Neural progenitor cell (in vitro differentiated cells): ENCODE measurements at regions not wholly inside any gene's neighbourhood (a gene's known extent, or its start where the extent isn't known, plus 50 kb on each side); places are given as distances from the start of the nearest gene placed in this dataset.

ENCODE experiments used
- DNase-seq: peaks from one replicate; pipeline ENCODE4 v3.0.0-alpha.2; 2016; ENCODE audit warnings: low spot score
- H2AFZ ChIP-seq: fragments of 200-600 bp; sonication (generic); replicated peaks from 2 replicates; pipeline ENCODE4 v1.6.1; 2016; ENCODE audit warnings: antibody characterized with exemption
- H3F3A ChIP-seq: fragments of 200-600 bp; sonication (generic); 2 replicates; pipeline ENCODE4 v1.6.1; 2016; ENCODE audit warnings: antibody characterized with exemption, low read depth
- H3K27ac ChIP-seq: fragments of 200-600 bp; sonication (generic); 2 replicates; pipeline ENCODE4 v1.5.1; 2016; ENCODE audit warnings: mild to moderate bottlenecking
- H3K27me3 ChIP-seq: fragments of 200-600 bp; sonication (generic); 2 replicates; pipeline ENCODE4 v1.6.1; 2016; ENCODE audit warnings: mild to moderate bottlenecking, moderate library complexity
- H3K36me3 ChIP-seq: fragments of 200-600 bp; sonication (generic); 2 replicates; pipeline ENCODE4 v1.5.1; 2016
- H3K4me1 ChIP-seq: fragments of 200-600 bp; sonication (generic); 2 replicates; pipeline ENCODE4 v1.6.1; 2016; ENCODE audit warnings: mixed run types
- H3K4me2 ChIP-seq: fragments of 200-600 bp; sonication (generic); 2 replicates; pipeline ENCODE4 v1.6.1; 2016
- H3K4me3 ChIP-seq: fragments of 200-600 bp; sonication (generic); 2 replicates; pipeline ENCODE4 v1.5.1; 2016
- H3K79me2 ChIP-seq: fragments of 200-600 bp; sonication (generic); 2 replicates; pipeline ENCODE4 v1.6.1; 2016; ENCODE audit warnings: low read depth
- H3K9ac ChIP-seq: fragments of 200-600 bp; sonication (generic); 2 replicates; pipeline ENCODE4 v1.6.1; 2016
- H3K9me3 ChIP-seq: fragments of 200-600 bp; sonication (generic); 2 replicates; pipeline ENCODE4 v1.5.1; 2016; ENCODE audit warnings: low read depth
- H4K20me1 ChIP-seq: fragments of 200-600 bp; sonication (generic); 2 replicates; pipeline ENCODE4 v1.6.1; 2016; ENCODE audit warnings: low read depth
- H3K27ac Mint-ChIP-seq: 3 replicates; pipeline ENCODE4 v1.8.0; 2021; ENCODE audit warnings: mixed read lengths
- H3K27me3 Mint-ChIP-seq: 2 replicates; pipeline ENCODE4 v1.8.0; 2022; ENCODE audit warnings: low read depth, mild to moderate bottlenecking, inconsistent platforms, moderate library complexity, mixed read lengths; ENCODE audit not compliant: insufficient read depth
- H3K36me3 Mint-ChIP-seq: 3 replicates; pipeline ENCODE4 v1.8.0; 2021; ENCODE audit warnings: mixed read lengths
- H3K4me1 Mint-ChIP-seq: 3 replicates; pipeline ENCODE4 v1.8.0; 2021; ENCODE audit warnings: mixed read lengths
- H3K4me3 Mint-ChIP-seq: 3 replicates; pipeline ENCODE4 v1.8.0; 2021; ENCODE audit warnings: mild to moderate bottlenecking, moderate library complexity, mixed read lengths
- H3K9me3 Mint-ChIP-seq: 3 replicates; pipeline ENCODE4 v1.8.0; 2020; ENCODE audit warnings: mixed read lengths
- EZH2 ChIP-seq: fragments of 200-600 bp; sonication (generic); IDR thresholded peaks from 2 replicates; pipeline ENCODE4 v1.6.1; 2017; ENCODE audit warnings: antibody characterized with exemption, mild to moderate bottlenecking, moderate library complexity
- EZH2phosphoT487 ChIP-seq: fragments of 200-600 bp; sonication (generic); IDR thresholded peaks from 2 replicates; pipeline ENCODE4 v1.6.1; 2017; ENCODE audit warnings: antibody characterized with exemption
- TF ChIP-seq, protein P1 (sequence below): fragments of 200-600 bp; sonication (generic); IDR thresholded peaks from 2 replicates; pipeline ENCODE4 v1.5.1; 2017; ENCODE audit warnings: antibody characterized with exemption, mild to moderate bottlenecking

DNA sequence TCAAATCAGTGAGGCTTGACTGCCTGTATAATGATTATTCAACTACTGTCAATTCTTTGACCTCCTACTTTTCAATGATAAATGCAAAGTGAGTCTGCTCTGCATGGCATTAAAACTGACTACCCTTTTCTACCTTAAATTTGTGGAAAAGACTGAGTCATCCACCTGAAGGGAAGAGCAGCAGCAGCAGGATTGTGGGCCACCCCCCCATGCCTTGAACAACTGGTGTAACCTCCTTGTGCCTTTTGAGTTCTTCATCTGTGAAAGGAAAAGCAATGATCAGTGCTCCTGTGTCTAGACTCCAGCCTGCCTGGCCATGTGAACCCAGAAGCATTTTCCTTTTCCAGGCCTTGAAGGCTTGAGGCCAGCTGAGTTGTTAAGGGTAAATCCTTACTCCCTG is 102.9 kb downstream of the OSR1 start:
- H3K9me3 ChIP-seq = no peaks in the 10 kb centered on the region
- H3K9me3 Mint-ChIP-seq = no peaks in the 10 kb centered on the region
- TF ChIP-seq EZH2 (no peak), EZH2phosphoT487 (no peak)
- TF ChIP-seq, protein P1, sequence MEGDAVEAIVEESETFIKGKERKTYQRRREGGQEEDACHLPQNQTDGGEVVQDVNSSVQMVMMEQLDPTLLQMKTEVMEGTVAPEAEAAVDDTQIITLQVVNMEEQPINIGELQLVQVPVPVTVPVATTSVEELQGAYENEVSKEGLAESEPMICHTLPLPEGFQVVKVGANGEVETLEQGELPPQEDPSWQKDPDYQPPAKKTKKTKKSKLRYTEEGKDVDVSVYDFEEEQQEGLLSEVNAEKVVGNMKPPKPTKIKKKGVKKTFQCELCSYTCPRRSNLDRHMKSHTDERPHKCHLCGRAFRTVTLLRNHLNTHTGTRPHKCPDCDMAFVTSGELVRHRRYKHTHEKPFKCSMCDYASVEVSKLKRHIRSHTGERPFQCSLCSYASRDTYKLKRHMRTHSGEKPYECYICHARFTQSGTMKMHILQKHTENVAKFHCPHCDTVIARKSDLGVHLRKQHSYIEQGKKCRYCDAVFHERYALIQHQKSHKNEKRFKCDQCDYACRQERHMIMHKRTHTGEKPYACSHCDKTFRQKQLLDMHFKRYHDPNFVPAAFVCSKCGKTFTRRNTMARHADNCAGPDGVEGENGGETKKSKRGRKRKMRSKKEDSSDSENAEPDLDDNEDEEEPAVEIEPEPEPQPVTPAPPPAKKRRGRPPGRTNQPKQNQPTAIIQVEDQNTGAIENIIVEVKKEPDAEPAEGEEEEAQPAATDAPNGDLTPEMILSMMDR = no peak
- H3F3A ChIP-seq = no peaks in the 10 kb centered on the region
- no peak for DNase-seq
- no peaks in the 10 kb centered on the region for H4K20me1 ChIP-seq
- H3K36me3 Mint-ChIP-seq = no peaks in the 10 kb centered on the region
- H3K27me3 ChIP-seq = no peaks in the 10 kb centered on the region
- no peak overlapping the region for H3K27ac Mint-ChIP-seq
- no peak overlapping the region for H3K27ac ChIP-seq
- H3K36me3 ChIP-seq = no peaks in the 10 kb centered on the region
- no peak overlapping the region for H3K4me3 ChIP-seq
- H3K4me2 ChIP-seq = no peak overlapping the region
- H3K4me1 Mint-ChIP-seq = no peaks in the 10 kb centered on the region
- H3K4me1 ChIP-seq = no peaks in the 10 kb centered on the region
- H3K9ac ChIP-seq = no peak overlapping the region
- no peak overlapping the region for H2AFZ ChIP-seq
- H3K79me2 ChIP-seq = no peaks in the 10 kb centered on the region
- no peaks in the 10 kb centered on the region for H3K27me3 Mint-ChIP-seq
- no peak overlapping the region for H3K4me3 Mint-ChIP-seq

DNA sequence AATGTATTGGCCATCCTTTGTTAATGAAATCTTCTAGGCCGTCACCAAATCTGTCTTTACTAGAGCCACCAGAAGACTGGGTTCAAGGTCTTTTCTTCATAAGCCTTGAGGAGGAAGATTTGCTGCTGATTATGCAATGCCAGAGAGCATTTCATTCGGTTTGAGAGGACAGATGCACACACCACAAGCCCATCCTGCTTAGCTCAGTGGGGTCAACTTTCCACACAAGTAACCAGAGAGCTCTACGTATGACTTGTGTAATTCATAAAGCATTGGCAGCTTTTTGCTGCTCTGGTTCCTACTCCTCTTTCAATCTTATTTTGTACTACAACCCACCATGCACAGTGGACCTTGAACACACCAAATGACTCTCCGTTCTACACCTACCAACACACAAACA is 106.9 kb downstream of the OSR1 start:
- Histone ChIP-seq H3K27ac (no peak overlapping the region), H3K4me1 (no peaks in the 10 kb centered on the region), H3K9me3 (no peaks in the 10 kb centered on the region), H3K79me2 (no peaks in the 10 kb centered on the region), H4K20me1 (no peaks in the 10 kb centered on the region), H3K4me3 (no peak overlapping the region), H3K36me3 (no peaks in the 10 kb centered on the region), H3K9ac (no peak overlapping the region), H2AFZ (no peak overlapping the region), H3K27me3 (no peaks in the 10 kb centered on the region), H3F3A (no peaks in the 10 kb centered on the region), H3K4me2 (no peak overlapping the region)
- H3K4me1 Mint-ChIP-seq = peaks cover 6% of the 10 kb centered on the region
- DNase-seq = no peak
- no peaks in the 10 kb centered on the region for H3K36me3 Mint-ChIP-seq
- H3K27me3 Mint-ChIP-seq = no peaks in the 10 kb centered on the region
- TF ChIP-seq EZH2phosphoT487 = no peak
- no peak overlapping the region for H3K4me3 Mint-ChIP-seq
- no peaks in the 10 kb centered on the region for H3K9me3 Mint-ChIP-seq
- H3K27ac Mint-ChIP-seq = no peak overlapping the region

DNA sequence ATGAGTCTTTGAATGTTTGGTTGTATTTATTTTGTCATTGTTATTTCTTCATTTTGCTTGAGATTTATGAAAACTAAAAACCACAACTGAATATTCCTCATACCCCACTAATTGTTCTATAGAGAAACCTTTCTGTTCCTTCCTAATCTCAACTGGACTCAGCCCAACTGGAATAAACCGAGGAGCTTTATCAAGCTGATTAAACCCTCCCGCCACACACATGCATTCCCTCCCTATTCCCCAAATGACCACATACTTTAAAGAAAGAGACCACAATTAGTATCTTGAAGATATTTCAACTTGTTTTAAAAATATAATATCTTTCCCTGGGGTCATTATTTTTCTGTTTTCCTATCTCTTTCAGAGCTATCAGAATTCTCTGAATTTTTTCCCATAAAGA is 107.5 kb downstream of the OSR1 start:
- H3K4me2 ChIP-seq = no peak overlapping the region
- no peaks in the 10 kb centered on the region for H3K36me3 ChIP-seq
- H3K4me3 ChIP-seq = no peak overlapping the region
- H3K9me3 Mint-ChIP-seq = no peaks in the 10 kb centered on the region
- H3K4me1 ChIP-seq = no peaks in the 10 kb centered on the region
- no peaks in the 10 kb centered on the region for H3K27me3 Mint-ChIP-seq
- no peak overlapping the region for H2AFZ ChIP-seq
- no peak for DNase-seq
- no peak overlapping the region for H3K4me3 Mint-ChIP-seq
- no peaks in the 10 kb centered on the region for H3K27me3 ChIP-seq
- no peaks in the 10 kb centered on the region for H4K20me1 ChIP-seq
- peaks cover 12% of the 10 kb centered on the region for H3K4me1 Mint-ChIP-seq
- no peak overlapping the region for H3K27ac Mint-ChIP-seq
- no peaks in the 10 kb centered on the region for H3K9me3 ChIP-seq
- H3K9ac ChIP-seq = no peak overlapping the region
- H3F3A ChIP-seq = no peaks in the 10 kb centered on the region
- no peaks in the 10 kb centered on the region for H3K36me3 Mint-ChIP-seq
- TF ChIP-seq EZH2phosphoT487 = no peak
- no peak for TF ChIP-seq EZH2
- TF ChIP-seq, protein P1 = no peak
- no peak overlapping the region for H3K27ac ChIP-seq
- no peaks in the 10 kb centered on the region for H3K79me2 ChIP-seq

DNA sequence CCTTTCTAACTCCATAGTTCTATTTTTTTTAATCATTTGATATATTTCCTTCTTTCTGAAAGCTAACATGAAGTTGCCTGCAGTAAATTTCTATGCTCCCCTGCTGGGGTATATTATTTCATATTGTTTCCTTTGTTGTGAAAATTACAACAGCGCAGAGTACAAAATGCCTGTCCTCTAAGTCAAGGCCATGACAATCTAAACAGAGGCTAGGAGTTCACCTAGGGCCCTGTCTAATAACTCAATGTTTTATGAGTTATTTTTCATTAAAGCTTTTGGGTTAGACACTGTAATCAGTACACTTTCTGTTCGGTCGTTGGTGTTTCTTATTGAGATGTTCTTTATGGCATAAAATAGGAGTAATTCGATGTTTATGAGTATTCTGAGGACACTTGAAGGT is 111.2 kb downstream of the OSR1 start:
- Histone ChIP-seq H3K27ac (no peak overlapping the region), H3K79me2 (no peaks in the 10 kb centered on the region), H4K20me1 (no peaks in the 10 kb centered on the region), H3K36me3 (no peaks in the 10 kb centered on the region), H3K4me2 (no peak overlapping the region), H3K9me3 (no peaks in the 10 kb centered on the region), H3K9ac (no peak overlapping the region), H3K4me1 (no peaks in the 10 kb centered on the region), H2AFZ (no peak overlapping the region), H3F3A (no peaks in the 10 kb centered on the region), H3K27me3 (no peaks in the 10 kb centered on the region), H3K4me3 (no peak overlapping the region)
- TF ChIP-seq EZH2phosphoT487 (no peak), EZH2 (no peak)
- TF ChIP-seq, protein P1 = no peak
- Mint-ChIP-seq H3K9me3 (no peaks in the 10 kb centered on the region), H3K36me3 (no peaks in the 10 kb centered on the region), H3K27ac (no peak overlapping the region), H3K27me3 (peaks cover 2% of the 10 kb centered on the region), H3K4me1 (peaks cover 12% of the 10 kb centered on the region), H3K4me3 (no peak overlapping the region)
- DNase-seq = no peak
